GM21390 (cell line): ENCODE measurements at regions not wholly inside any gene's neighbourhood (a gene's known extent, or its start where the extent isn't known, plus 50 kb on each side); places are given as distances from the start of the nearest gene placed in this dataset.

Experiments
- ATAC-seq: cut with Tn5 transposase; IDR thresholded peaks from one replicate; pipeline ENCODE4 v1.9.1; 2021; ENCODE audit not compliant: unreplicated experiment

DNA sequence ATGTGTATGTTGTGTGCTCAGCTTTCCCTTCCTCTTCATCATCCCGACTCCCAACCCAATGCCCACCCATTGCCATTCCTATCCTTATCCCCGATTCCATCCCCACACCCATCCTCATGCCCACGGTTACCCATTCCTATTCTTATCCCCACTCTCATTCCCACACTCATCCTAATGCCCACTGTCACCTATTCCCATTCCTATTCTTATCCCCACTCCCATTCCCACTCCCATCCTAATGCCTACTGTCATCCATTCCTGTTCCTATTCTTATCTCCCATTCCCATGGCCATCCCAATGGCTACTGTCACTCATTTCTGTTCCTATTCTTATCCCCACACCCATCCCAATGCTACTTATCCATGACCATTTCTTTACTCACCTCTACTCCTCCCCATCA lies 254.1 kb downstream of the DHX35 start:
- ATAC-seq, result no peak

DNA sequence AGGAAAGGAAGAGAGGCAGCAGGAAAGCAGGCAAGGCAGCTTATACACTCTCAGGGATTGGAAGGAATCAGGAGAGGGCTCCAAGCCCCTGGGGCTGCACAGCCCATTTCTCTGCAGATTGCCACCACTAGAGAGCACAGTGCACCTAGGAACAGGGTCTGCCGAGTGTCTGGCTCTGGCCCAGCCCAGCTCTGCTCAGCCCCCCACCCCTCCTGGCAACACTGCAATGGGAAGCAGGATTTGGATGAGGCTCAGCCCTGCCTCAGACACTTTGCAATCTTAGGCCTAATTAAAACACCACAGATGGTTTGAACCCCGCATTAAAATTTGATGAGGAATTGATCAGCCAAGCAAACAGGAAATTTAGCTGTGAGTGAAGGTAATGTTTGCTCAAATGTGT lies 252.7 kb downstream of the DHX35 start:
- ATAC-seq, result no peak

DNA sequence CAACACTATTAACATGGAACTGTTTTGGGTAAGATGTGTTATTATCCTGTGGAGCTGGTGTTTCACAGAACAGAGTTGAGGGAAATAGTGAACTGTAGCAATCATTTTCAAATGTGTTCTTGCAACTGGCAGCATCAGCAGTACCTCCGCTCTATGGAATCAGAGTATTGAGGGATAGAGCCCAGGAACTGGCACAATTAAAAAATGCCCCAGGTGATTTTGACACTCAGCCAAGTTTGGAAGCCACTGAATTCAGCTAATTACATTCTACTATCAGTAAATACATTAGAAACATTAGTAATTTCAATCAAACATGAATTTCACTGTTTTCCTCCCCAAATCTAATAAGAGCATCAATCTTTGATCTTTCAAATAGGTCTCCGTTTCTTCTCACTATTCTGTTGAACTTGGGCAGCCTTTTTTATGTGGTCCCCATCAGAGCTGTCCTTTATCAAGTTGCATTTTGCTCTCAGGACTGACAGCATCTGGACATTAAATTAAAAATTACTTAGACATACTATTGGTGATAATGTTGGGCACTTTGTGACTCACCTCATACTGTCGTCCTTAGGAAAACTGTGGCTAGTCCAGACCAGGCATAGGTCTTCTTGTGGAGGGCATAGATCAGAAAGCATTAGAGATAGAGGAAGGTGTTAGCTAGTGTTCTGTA lies 251.5 kb downstream of the DHX35 start:
- no peak for ATAC-seq

DNA sequence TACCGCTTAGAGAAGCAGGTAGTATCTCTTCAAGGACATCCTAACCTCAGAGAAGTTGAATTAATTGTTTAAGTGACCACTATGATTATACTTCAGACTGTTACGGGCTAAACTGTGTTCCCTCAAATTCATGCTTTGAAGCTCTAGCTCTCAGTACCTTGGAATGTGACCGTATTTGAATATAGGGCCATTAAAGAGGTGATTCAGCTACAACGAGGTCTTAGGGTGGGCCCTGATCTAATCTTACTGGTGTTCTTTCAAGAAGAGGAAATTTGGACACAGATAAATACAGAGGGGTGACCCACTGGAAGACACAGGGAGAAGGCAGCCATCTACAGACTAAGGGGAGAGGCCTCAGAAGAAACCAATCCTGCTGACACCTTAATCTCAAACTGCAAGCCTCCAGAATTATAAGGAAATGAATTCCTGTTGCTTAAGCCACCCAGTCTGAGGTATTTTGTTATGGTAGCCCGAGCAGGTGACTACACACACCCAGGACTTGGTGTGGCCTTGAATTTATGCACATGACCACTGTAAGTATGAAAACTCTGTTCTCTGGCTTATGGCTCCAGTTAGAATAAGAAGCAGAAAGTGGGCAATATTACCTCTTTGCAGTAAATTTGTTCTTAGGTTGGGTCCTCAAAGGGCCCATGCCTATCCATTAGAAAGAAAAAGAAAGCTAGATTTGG lies 249.1 kb downstream of the DHX35 start:
- no peak for ATAC-seq

DNA sequence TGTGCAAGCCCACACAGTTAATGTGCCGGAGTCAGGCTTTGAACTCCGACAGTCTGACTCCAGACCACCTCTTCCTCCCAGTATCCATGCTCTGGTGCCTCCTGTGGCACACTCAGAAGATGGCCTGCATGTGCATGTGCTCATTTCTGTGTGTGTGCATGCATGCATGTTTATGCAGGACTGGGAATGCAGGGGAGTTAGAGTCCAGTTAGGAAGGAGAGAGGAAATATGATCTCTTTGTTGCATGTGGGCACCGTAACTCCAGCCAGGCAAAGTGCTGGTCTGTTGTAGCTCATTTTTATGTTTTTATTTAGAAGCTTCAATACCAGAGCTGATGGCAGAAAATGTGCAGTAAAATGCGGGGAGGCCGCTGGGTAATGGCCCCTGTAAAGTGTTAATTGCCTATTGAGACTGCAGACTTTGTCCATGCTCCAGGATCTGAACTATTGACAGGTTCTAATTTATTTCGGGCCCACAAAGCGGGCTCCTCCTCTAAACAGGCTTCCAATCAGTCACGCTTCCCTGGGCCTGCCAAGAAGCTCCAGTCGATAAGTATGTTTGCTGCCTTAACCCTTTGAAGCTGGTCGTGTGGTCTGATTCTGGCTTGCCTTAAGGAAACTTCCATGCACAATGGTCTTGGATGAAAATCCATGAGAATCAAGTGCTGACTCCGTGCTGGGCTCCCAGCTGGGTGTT lies 248.3 kb downstream of the DHX35 start:
- ATAC-seq, result no peak

DNA sequence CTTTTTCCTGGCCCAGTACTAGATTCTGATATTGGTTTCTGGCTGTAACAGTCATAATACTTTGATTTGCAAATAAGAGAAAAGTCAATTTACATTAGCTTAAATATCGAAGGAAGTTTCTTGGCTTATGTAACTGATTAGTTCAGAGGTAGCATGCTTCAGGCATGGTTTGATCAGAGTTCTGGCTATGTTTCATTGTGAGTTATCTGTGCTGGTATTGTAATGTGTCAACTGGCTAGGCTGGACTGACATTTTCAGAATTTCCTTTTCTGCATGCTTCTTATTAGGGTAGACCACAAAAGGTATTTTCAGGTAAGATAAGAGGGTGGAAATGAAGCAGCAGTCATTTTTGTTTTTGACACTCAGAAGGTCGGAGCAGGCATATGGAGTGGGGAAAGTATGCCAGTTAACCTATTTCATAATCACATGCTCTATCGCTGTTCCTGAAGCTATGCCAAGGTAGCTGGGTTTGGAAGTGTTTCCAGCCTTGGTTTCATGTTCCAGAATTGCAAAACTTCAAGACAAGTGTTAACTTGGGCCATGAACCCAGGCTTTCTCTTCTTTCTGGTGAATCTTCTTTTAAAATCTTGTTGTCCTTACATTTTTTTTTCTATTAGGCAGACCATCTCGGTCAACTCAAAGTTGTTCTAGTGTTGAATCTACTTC lies 244.9 kb downstream of the DHX35 start:
- ATAC-seq, result no peak

DNA sequence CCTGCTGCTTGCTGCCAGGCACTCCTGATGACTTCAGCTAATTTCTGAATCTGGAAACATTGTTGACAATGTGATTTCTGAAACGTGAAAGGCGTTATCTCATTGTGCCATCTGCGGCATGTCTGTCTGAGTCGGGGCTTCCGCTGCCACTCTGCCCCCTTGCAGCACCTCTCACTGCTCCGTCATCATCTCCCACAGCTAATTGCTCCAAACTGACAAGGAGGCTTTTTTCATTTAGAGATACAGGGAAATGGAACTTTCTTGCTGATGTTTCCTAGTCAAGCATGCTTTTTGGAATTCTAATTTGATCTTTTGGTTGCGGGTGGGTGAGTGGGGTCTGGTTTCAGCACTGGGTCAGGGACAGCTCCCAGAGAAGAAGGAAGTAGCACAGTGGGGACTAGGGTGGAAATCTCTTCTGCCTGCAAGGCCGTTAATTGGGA lies 233.5 kb downstream of the DHX35 start:
- ATAC-seq, result no peak

DNA sequence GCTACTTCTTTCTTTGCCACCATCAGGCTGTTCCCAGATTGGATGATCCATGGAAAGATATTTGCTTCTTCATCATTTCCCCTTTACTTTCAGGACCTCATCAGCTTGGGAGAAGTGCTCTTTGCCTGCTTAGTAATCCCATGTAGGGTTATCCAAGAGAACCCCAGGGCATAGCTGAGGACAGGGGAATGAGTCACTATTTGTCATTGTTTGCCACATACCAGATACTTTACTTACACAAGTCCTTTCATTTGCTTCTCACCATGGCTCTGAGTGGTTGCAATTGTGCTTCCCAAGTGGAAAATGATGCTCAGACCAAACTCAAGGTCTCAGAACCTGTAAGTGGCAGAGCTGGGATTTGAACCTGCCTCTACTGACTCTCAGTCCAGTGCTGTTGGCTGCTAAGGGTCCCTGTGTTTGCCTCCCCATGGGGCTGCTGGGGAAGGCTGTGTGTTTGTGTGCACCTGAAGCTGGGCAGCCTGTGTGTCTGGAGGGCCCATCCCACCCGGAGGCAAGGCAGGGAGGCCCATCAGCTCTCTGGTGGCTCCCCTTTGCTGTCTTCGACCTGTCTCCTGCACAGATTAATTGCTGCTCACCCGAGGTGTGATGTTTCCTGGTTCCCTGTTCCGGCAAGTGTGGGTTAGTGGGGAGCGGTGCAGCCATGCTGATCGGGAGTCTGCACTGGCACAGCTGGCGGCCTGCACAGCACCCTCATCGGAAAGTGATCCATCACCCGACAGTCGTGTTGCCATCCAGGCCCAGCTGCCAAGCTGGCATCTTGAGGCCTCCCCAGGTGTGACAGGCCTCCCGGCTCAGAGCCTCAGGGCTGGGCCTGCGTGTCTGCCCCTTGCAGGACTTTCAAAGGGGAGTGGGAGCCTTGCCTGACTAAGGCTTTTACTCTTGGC lies 228.8 kb downstream of the DHX35 start:
- ATAC-seq, result no peak

DNA sequence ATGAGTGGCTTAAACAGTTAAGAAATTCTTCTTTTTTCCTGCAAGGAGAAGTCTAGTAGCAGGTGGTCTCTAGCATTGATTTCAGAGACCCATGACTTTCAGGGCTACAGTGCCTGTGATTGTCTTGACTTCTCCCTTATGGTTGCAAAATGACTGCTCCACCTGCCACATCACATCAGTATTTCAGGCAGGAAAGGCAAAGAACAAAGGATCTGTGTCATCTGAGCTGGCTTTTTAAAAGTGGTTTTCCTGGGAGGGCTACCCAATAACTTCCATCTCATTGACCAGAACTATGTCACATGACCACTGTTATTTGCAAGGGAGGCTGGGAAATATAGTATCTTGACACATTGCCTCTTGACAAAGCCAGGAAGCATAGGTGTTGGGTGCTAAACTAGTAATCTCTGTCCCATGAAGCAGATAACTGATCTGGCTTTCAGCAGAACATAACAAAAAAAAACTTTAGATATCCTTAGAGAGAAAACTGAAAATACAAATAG lies 226.2 kb downstream of the DHX35 start:
- ATAC-seq, result no peak

DNA sequence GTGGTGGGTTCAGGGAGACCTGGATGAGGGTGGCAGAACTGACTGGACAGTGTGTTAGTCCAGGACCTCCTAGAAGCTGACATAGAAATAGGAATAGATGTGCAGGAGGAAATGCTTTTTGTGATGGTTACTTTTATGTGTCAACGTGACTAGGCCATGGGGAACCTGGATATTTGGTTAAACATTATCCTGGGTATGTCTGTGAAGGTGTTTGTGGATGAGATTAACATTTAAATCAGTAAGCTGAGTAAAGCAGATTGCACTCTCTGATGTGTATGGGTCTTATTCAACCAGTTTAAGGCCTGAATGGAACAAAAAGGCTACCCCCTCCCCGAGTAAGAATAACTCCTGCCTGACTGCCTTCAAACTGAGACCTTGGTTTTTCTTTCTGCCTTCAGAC lies 219.3 kb downstream of the DHX35 start:
- no peak for ATAC-seq

DNA sequence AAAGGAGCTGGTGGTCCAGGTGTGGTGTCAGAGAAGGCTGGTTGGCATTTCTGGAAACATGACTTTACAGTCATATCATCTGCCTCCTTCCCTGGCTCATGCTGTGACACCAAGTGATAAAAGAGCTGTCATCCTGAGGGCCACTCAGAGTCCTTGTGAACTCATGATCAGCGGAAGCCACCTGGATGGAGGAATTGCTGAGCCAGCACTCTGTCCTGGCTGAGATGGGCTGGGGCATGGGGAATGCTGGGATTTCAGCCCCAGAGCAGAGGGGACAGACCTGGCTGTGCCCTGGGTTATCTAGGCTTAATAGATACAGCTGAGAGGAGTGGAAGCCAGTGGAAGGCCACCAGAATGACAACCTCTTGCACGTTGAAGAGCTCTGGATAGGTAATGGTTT lies 214.3 kb downstream of the DHX35 start:
- no peak for ATAC-seq

DNA sequence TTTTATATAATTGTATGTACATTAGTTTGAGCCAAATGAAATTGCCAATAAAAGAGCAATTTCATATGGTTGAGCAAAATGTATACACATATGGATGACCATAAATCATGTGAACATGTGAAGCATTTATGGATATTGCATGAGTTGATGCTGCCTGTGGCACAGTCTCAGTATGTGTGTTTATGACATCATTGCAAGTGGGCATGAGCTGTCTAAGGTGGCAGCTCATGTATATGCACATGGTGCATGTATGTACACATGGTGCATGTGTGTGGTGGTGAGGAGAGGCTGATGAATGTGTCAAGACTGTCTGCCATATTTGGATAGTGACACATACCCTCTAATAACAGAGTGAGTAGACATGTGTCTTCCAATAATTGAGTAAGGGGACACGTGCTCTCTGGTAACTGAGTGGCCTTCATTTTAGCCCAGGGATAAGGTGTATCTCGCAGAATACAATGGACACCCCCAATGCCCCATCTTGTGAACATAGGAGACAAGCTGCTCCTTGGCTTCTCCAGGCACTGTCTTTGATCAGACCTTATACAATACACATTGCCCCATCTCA lies 208.8 kb downstream of the DHX35 start:
- ATAC-seq, result no peak

DNA sequence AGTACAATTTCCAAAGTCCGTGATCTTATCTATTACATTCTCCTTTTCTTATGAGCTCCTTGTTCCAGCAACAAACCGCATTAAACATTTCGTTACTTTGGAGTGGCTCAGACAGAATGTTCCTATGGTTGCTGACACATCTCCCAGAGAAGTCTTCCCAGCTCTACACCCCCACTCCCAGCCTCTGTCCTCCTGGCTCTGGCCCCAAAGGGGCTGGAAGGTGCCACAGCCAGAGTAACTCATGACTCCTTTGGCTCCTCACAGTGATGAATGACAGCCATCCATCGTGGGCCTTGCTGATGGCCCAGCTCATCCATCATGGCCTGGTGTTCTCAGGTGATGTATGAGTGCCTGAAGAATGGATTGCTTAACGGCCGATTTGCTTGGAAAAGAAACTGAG lies 203.0 kb downstream of the DHX35 start:
- no peak for ATAC-seq

DNA sequence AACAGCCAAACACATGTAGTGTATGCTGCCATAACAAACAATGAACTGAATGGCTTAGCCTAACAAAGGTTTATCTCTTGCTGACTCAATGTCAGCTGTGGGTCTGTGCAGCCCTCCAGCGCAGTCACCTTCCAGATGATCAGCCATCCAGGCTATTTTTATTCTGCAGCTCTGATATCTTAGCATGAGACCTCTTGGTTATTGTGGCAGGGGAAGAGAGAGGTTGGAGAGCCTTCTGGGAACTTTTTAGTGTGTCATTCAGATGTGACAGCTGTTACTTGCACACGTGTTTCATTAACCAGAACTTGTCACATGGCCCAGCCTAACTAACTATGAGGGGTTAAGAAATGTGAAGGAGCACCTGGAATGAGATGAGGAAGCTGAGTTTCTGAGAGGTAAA lies 202.5 kb downstream of the DHX35 start:
- ATAC-seq, result no peak

DNA sequence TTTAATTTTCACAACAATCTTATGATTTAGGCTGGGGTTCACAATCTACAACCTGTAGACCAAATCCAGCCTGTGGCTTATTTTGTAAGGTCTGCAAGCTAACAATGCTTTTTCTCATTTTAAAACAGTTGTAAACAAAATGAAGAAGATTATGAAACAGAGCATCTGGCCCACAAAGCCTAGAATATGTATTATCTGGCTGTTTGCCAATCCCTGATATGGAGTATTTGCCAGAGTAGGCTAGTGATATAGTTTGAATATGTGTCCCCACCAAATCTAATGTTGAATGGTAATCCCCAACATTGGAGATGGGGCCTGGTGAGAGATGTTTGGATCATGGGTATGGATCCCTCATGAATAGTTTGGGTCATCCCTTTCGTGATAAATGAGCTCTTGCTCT lies 201.8 kb downstream of the DHX35 start:
- no peak for ATAC-seq

DNA sequence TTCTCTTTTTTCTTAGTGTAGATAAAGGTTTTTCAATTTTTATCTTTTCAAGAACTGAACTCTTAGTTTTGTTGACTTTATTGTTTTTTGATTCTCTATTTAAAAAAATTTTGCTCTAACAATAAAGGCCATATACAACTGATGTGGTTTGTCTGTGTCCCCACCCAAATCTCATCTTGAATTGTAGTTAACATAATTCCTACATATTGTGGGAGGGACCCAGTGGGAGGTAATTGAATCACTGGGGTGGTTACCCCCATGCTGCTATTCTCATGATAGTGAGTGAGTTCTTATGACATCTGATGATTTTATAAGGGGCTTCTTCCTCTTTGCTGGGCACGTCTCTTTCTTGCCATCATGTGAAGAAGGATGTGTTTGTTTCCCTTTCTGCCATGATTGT lies 199.8 kb downstream of the DHX35 start:
- no peak for ATAC-seq

DNA sequence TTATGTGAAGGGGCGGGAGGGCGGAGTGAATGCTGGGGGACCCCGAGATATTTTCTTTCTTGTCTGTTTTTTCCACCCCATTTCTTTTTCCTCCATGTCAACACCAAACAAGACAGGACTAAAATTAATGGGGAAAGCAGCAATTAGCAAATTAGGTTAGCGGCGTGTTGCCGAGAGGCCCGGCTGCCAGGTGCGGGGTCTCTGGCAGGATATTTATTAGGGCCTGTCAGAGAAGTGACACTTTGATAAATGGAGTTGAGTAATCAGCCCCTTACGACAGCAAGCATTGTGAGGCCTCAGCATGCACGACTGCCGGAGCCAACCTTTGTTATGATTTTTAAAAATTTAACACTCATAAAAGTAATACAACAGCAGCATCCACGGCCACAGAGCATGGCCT lies 193.8 kb downstream of the DHX35 start:
- ATAC-seq, result no peak

DNA sequence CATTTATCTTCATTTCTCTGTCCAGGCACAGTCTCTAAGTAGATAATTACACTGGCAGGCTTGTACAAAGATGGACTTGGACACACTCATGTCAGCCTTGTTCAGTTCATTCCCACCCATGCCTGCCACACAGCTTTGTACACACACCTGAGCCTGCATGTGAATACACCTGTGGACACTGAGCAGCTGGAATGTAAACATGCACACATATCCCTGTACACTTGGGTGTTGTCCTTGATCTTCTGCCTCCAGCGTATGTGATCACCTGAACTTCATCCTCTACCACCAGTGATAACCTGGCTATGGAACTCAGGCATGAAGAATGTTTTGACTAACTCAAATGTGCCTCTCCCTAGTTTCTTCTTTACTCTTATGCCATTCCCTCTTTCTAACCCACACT lies 190.6 kb downstream of the DHX35 start:
- no peak for ATAC-seq

DNA sequence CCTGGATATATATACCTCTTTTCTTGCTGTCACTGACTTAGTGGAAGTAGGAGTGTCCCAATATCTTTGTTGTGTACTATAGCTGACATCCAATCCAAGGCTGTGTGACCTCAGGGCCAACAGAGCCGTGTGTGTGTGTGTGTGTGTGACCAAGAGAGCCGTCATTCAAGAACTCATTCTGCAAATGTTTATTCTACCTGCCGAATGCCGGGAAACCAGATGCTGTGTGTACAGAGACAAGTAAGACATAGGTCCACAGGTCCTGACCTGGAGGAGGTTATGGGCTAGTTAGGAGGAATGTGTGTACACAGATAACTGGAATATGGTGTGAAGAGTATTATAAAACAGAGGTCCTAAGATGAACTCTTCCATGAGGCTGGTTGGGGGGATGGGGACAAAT lies 190.0 kb downstream of the DHX35 start:
- no peak for ATAC-seq

DNA sequence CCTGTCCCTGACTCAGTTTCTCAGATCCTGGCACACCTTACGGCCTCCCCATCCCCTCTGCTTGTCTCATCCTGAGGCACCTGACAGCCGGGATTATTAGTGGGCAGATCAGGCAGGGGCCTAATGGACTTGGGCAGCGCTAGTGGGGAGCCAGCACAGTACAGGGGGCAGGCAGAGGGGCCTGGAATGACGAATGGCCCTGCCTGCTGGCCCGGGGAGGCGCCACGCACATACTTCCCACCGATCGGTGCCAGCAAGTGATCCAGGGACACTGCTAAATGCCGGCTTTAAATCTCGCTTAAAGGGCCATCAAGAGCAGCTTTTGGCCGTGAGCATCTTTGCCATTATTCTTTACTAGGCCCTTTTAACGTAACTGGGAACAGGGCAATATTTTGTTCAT lies 188.4 kb downstream of the DHX35 start:
- ATAC-seq, result no peak
